SK-N-SH treated with all-trans-retinoic acid at 6 μM for 48 hours (cell line): ENCODE measurements at regions not wholly inside any gene's neighbourhood (a gene's known extent, or its start where the extent isn't known, plus 50 kb on each side); places are given as distances from the start of the nearest gene placed in this dataset.

Source experiments
- ATAC-seq: fragments of 200-7000 bp; cut with Tn5 transposase; 3 replicates; pipeline ENCODE4 v1.9.1; 2020; ENCODE audit warnings: mild to moderate bottlenecking, moderate library complexity
- ARNTL ChIP-seq: fragments of 450-650 bp; formaldehyde crosslinking; IDR thresholded peaks from 2 replicates; pipeline ENCODE4 v1.5.0; 2020; ENCODE audit warnings: low read depth, mild to moderate bottlenecking, moderate library complexity, borderline replicate concordance
- BACH2 ChIP-seq: fragments of 250-450 bp; sonication (Bioruptor Pico); IDR thresholded peaks from 2 replicates; pipeline ENCODE4 v1.9.0; 2021; ENCODE audit warnings: mild to moderate bottlenecking, borderline replicate concordance
- CREB5 ChIP-seq: fragments of 250-450 bp; sonication (Bioruptor Pico); IDR thresholded peaks from 2 replicates; pipeline ENCODE4 v1.5.1; 2020; ENCODE audit warnings: low read depth, mild to moderate bottlenecking, moderate library complexity
- CSDC2 ChIP-seq: fragments of 250-450 bp; sonication (Bioruptor Pico); IDR thresholded peaks from 2 replicates; pipeline ENCODE4 v1.5.0; 2020; ENCODE audit warnings: mild to moderate bottlenecking, moderate library complexity
- CSRNP3 ChIP-seq: fragments of 250-450 bp; sonication (Bioruptor Pico); IDR thresholded peaks from 2 replicates; pipeline ENCODE4 v1.5.1; 2021; ENCODE audit warnings: mild to moderate bottlenecking, moderate library complexity
- ESRRG ChIP-seq: fragments of 250-450 bp; sonication (Bioruptor Pico); IDR thresholded peaks from 2 replicates; pipeline ENCODE4 v1.6.1; 2021; ENCODE audit warnings: mild to moderate bottlenecking
- GLIS3 ChIP-seq: fragments of 250-450 bp; sonication (Bioruptor Pico); IDR thresholded peaks from 2 replicates; pipeline ENCODE4 v1.5.0; 2020; ENCODE audit warnings: mild to moderate bottlenecking, moderate library complexity
- ISL1 ChIP-seq: fragments of 250-450 bp; sonication (Bioruptor Pico); IDR thresholded peaks from 2 replicates; pipeline ENCODE4 v2.1.2; 2022; ENCODE audit warnings: mild to moderate bottlenecking, moderate library complexity
- OSR1 ChIP-seq: fragments of 250-450 bp; sonication (Bioruptor Pico); IDR thresholded peaks from 2 replicates; pipeline ENCODE4 v1.8.0; 2022; ENCODE audit warnings: moderate library complexity, mild to moderate bottlenecking, inconsistent platforms
- PATZ1 ChIP-seq: fragments of 250-450 bp; sonication (Bioruptor Pico); IDR thresholded peaks from 2 replicates; pipeline ENCODE4 v1.8.0; 2020; ENCODE audit warnings: mild to moderate bottlenecking, moderate library complexity, borderline replicate concordance
- POU6F1 ChIP-seq: fragments of 250-450 bp; sonication (Bioruptor Pico); IDR thresholded peaks from 2 replicates; pipeline ENCODE4 v1.8.0; 2021; ENCODE audit warnings: low read depth, mild to moderate bottlenecking, moderate library complexity, borderline replicate concordance
- PPARA ChIP-seq: fragments of 250-450 bp; sonication (Bioruptor Pico); IDR thresholded peaks from 2 replicates; pipeline ENCODE4 v1.5.0; 2020; ENCODE audit warnings: mild to moderate bottlenecking, borderline replicate concordance
- RARB ChIP-seq: fragments of 250-450 bp; sonication (Bioruptor Pico); IDR thresholded peaks from 2 replicates; pipeline ENCODE4 v1.8.0; 2021; ENCODE audit warnings: mild to moderate bottlenecking, moderate library complexity
- SNAI2 ChIP-seq: fragments of 250-450 bp; sonication (Bioruptor Pico); IDR thresholded peaks from 2 replicates; pipeline ENCODE4 v1.5.0; 2020; ENCODE audit warnings: mild to moderate bottlenecking, moderate library complexity
- TCF4 ChIP-seq: fragments of 250-450 bp; sonication (Bioruptor Pico); IDR thresholded peaks from 2 replicates; pipeline ENCODE4 v1.8.0; 2021; ENCODE audit warnings: mild to moderate bottlenecking, moderate library complexity, borderline replicate concordance
- TOX ChIP-seq: fragments of 250-450 bp; sonication (Bioruptor Pico); IDR thresholded peaks from 2 replicates; pipeline ENCODE4 v1.8.0; 2021; ENCODE audit warnings: mild to moderate bottlenecking, moderate library complexity, borderline replicate concordance
- TSHZ2 ChIP-seq: fragments of 250-450 bp; sonication (Bioruptor Pico); IDR thresholded peaks from 2 replicates; pipeline ENCODE4 v1.5.0; 2020; ENCODE audit warnings: mild to moderate bottlenecking, moderate library complexity
- ZC3H10 ChIP-seq: fragments of 250-450 bp; sonication (Bioruptor Pico); IDR thresholded peaks from 2 replicates; pipeline ENCODE4 v1.5.1; 2021; ENCODE audit warnings: mild to moderate bottlenecking, moderate library complexity
- ZFP3 ChIP-seq: fragments of 250-450 bp; sonication (Bioruptor Pico); IDR thresholded peaks from 2 replicates; pipeline ENCODE4 v1.5.0; 2020; ENCODE audit warnings: mild to moderate bottlenecking, moderate library complexity
- ZFP30 ChIP-seq: fragments of 450-650 bp; formaldehyde crosslinking; IDR thresholded peaks from 2 replicates; pipeline ENCODE4 v1.5.0; 2022; ENCODE audit warnings: mild to moderate bottlenecking, moderate library complexity
- ZNF565 ChIP-seq: fragments of 450-650 bp; formaldehyde crosslinking; conservative IDR thresholded peaks from 2 replicates; pipeline ENCODE4 v1.5.0; 2020; ENCODE audit warnings: low read depth, mild to moderate bottlenecking, moderate library complexity
- ZNF70 ChIP-seq: fragments of 450-650 bp; formaldehyde crosslinking; IDR thresholded peaks from 2 replicates; pipeline ENCODE4 v1.5.0; 2020; ENCODE audit warnings: mild to moderate bottlenecking, moderate library complexity
- ZNF8 ChIP-seq: fragments of 450-650 bp; formaldehyde crosslinking; IDR thresholded peaks from 2 replicates; pipeline ENCODE4 v1.5.0; 2020; ENCODE audit warnings: mild to moderate bottlenecking, moderate library complexity

- no peak for ATAC-seq
- TF ChIP-seq ARNTL (no peak), ESRRG (CRISPR knock-in tag) (no peak), OSR1 (no peak), POU6F1 (no peak), ZNF565 (CRISPR knock-in tag) (no peak), TCF4 (no peak)
Measured at GRCh38 chr4:100278567-100278966, 88.3 kb upstream of the DDIT4L start.

GRCh38 chr4:100269446-100269845 lies 79.2 kb upstream of the DDIT4L start:
- TF ChIP-seq TSHZ2 (no peak), GLIS3 (CRISPR knock-in tag) (no peak), RARB (CRISPR knock-in tag) (no peak), OSR1 (no peak), ISL1 (CRISPR knock-in tag) (no peak), ZNF8 (CRISPR knock-in tag) (no peak), SNAI2 (CRISPR knock-in tag) (no peak), ZFP3 (CRISPR knock-in tag) (no peak), ZFP30 (CRISPR knock-in tag) (no peak), PPARA (CRISPR knock-in tag) (no peak), ZNF565 (CRISPR knock-in tag) (no peak), ZNF70 (CRISPR knock-in tag) (no peak), PATZ1 (CRISPR knock-in tag) (no peak), CSDC2 (CRISPR knock-in tag) (no peak), ARNTL (no peak)
- no peak for ATAC-seq

- no peak for ATAC-seq
- TF ChIP-seq ZNF8 (CRISPR knock-in tag) (no peak), CREB5 (CRISPR knock-in tag) (no peak), BACH2 (CRISPR knock-in tag) (no peak), RARB (CRISPR knock-in tag) (no peak), TSHZ2 (no peak), POU6F1 (no peak), TOX (no peak), ISL1 (CRISPR knock-in tag) (no peak), GLIS3 (CRISPR knock-in tag) (no peak), CSRNP3 (CRISPR knock-in tag) (no peak), ZC3H10 (CRISPR knock-in tag) (no peak)
Measured at GRCh38 chr4:100268789-100269188, 78.5 kb upstream of the DDIT4L start.
